HG02981 (cell line): ENCODE measurements at regions not wholly inside any gene's neighbourhood (a gene's known extent, or its start where the extent isn't known, plus 50 kb on each side); places are given as distances from the start of the nearest gene placed in this dataset.
"Not testable (repeated sequence)": the region's sequence is repeated elsewhere in the genome, so short reads cannot be mapped to it uniquely, and the experiment has no call there.

Experiments used
- ATAC-seq: cut with Tn5 transposase; IDR thresholded peaks from one replicate; pipeline ENCODE4 v1.9.1; 2021; ENCODE audit warnings: mild to moderate bottlenecking, moderate library complexity; ENCODE audit not compliant: unreplicated experiment

DNA sequence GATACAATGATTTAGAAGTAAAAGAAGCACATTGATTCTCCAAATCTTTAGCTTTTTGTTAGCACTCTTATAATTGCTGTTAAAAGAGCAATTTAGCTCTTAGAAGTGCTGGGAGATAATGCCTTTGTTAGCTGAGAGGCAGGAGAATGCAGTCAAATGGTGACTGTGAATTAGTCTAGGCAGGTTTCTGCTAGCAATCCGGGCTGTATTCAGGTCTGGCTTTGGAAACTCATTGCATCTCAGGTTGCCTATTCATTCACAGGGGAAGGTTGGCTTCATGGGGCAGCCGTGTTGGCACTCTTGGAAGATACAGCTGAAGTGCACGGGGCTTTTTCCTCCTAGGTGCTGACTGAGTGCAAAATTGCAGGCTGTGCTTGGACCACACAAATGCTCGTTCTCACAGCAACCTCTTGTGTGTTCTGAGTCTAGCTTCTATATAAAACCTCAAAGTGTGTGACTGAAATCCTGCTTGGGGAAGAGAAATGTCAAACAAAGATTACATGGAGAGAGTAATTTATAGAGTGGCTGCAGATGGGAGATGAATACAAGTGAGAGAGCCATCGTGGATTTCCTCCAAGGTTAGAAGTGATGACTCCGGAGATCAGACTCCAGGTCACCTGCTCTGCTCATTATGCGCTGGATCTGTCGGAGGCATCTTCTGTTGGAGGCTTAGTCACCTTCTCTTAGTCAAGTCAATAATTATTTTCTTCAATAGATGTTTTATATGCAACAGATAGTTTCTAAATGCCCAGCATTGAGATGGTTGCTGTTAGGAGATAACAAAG is 167.8 kb downstream of the PMAIP1 start:
- no peak for ATAC-seq

DNA sequence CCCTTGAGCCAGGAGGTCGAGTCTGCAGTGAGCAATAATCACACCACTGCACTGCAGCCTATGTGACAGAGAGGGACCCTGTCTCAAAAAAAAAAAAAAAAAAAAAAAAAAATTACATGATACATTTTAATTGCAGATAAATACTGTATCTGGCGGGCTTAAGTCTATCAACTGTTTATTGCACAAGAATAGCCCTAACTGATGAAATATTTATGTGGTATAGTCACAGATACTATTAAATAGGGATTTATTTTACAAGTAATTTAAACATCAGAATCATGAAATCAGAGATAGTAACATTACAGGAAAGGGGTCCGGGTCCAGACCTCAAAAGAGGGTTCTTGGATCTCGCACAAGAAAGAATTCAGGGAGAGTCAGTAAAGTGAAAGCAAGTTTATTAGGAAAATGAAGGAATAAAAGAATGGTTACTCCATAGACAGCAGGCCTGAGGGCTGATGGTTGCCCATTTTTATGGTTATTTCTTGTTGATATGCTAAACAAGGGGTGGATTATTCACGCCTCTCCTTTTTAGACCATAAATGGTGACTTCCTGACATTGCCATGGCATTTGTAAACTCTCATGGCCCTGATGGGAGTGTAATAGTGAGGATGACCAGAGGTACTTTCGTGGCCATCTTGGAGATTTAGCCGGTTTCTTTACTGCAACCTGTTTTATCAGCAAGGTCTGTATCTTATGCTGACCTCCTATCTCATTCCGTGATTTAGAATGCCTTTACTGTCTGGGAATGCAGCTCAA is 166.6 kb downstream of the PMAIP1 start:
- ATAC-seq = no peak

DNA sequence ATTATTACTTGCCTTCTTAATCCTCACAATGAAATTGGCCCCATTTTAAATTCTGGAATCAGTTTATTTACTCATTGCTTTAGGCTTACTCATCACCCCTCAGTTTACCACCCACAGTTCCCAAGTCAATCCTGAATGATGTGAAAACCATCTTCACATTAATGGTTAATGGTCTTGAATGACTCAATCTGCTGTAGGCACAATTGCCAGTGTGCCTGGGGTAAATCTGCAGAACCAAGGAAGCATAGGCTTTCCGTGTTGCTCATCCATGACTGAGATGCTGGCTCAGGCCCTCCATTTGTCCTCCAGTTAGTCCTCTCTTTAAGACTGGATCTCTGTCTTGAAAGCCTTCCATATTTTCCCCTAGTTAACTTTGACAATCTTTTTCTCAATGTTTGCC is 164.5 kb downstream of the PMAIP1 start:
- ATAC-seq = no peak

DNA sequence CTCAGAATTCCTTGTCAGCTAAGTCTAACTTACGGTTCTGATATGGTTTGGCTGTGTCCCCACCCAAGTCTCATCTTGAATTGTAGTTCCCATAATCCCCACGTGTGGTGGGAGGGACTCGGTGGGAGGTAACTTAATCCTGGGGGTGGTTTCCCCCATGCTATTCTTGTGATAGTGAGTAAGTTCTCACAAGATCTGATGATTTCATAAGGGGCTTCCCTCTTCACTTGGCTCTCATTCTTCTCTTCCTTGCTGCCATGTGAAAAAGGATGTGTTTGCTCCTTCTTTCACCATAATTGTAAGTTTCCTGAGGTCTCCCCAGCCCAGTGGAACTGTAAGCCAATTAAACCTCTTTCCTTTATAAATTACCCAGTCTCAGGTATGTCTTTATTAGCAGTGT is 163.0 kb downstream of the PMAIP1 start:
- not testable (repeated sequence) for ATAC-seq

DNA sequence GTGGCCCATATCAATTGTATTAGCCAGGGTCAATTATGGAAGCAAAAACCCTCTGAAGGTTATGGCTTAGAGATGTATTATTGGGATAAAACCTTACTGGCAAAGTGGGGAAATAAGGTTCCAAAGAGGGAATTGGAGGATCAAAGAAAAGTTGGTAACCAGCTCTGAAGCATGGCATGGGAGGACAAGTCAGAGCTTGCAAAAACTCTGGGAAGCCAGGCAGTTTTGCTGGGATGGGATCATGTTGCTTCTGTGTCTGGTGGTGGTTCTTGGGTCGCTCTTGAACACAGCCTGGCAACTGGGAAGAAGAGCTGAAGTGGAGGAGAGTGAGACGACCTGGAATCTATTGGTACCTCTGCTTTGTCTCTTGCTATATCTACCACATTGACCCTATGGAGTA is 162.6 kb downstream of the PMAIP1 start:
- ATAC-seq = no peak

DNA sequence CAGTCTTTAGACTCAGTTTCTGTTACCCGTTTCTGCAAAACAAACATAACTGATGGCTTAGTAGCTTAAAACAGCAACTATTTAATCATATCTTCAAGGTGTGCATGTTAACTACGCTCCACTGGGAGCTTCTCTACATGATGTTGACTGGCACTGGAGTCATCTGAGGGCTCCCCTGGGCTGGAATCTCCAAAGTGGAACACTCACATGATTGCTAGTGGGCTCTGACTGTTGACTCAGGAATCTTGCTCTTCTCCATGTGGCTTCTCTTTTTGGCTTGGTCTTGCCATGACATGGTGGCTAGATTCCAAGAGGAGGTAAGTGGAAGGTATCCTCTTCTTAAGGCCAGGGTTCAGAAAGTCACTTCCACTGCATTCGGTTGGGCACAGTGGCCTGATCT is 160.8 kb downstream of the PMAIP1 start:
- no peak for ATAC-seq

DNA sequence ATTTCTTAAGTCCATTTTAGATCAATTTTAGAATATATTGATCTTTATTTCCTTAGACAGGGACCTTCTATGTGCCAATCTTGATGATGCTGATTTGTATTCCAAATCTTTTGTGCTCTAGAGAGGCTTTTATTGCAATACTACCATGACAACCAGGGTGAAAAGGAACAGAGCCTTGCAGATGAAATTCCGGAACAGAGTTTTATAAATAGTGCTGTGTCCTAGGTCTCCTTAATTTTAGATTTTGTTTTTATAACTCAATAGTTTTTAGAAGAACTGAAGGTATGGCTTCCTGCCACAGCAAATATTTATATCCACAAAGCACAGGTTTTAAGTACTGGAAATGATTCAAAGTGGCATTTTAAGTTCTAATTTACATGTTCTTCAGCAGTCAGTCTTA is 160.2 kb downstream of the PMAIP1 start:
- no peak for ATAC-seq

DNA sequence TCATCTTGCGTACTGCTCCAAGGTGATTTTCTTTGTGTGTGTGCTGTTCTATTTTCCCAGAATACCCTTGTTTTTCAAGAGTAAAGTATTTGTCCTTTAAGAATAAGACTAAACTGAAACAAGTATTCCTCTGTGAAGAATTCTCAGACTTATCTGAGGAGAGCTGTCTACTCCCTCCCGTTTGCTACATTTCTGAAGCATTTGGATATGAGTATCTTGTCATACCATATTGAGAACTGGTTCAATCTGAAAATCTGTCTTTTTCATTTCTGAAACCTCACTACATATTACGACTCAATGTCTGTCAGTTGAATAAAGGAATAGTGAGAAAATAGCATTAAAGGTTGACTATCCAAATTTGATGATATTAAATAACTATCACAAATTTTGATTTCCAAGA is 159.4 kb downstream of the PMAIP1 start:
- no peak for ATAC-seq

DNA sequence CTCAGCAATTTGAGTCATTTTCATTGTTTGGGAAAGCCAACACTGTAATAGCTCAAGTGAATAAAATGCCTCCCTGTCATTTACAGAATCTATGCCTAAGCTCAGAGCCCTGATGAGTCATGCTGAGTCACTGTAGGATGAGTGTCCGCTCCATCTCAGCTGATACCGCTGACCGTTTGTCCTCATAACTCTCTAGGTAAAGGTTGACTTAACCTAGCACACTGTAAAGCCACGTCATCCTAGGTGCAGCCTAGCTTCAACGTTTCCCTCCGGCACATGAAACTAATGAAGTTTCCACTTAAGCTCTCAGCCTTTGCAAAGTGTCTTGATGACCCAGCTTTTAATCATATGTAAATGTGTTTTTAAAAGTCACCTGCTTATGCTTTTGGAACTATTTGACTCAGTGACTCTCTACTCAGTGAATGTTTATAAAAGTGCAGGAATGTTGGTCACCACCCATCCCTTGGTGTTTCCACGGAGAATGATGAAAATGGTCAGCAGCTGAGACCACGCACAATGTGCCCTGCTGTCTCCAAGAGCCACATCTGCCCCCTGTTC is 154.0 kb downstream of the PMAIP1 start:
- ATAC-seq = peak; percentile 61

DNA sequence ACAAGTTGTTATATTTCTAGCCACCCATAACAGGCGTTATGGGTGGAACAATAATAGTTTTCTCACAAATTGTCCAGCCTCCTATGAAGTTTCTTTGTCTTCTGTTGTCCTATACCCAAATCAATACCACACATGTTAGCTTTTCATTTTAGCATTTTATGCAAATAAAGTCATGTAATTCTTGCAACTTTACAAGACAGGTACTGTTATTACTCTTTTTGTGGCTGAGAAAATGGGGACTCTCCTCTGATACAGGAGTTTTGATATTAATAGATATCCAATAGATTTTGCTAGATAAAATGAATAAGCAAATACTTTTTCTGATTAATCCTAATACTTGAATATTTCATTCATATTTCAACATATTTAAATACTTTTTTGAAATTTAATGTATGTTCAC is 151.0 kb downstream of the PMAIP1 start:
- ATAC-seq = peak; percentile 47

DNA sequence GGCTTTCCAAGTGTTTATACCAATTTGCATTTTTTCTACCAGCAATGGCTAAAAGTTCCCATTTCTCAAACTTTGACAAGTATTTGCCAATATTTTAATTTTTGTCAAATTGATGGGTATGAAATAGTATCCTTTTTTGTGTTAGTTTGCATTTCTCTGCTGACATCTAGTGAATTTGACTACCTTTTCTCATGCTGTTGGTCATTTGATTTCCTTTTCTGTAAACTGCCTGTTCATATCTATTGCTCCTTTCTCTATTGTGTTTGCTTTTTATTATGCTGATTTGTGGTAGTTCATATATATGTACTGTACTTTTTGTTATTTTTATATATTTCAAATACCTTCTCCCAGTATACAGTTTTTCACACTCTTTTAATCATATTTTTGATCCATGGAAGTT is 149.4 kb downstream of the PMAIP1 start:
- ATAC-seq = no peak

DNA sequence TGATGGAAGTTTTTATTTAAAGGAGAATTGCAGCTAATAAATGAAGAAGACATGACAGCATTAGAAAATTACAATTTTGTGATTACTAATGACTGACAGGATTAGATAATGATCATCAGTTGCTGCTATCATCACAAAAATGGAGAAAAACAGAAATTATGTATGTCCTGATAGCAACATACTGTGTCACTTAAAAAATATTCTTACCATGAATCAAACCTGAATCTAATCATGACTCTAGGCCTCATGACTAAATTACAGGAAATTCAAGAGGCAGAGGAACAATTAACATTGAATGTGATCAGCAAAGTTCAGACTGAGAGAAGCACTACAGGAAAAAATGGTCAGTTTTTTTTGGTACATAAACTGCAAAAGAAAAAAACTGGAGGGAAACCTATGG is 147.8 kb downstream of the PMAIP1 start:
- no peak for ATAC-seq

DNA sequence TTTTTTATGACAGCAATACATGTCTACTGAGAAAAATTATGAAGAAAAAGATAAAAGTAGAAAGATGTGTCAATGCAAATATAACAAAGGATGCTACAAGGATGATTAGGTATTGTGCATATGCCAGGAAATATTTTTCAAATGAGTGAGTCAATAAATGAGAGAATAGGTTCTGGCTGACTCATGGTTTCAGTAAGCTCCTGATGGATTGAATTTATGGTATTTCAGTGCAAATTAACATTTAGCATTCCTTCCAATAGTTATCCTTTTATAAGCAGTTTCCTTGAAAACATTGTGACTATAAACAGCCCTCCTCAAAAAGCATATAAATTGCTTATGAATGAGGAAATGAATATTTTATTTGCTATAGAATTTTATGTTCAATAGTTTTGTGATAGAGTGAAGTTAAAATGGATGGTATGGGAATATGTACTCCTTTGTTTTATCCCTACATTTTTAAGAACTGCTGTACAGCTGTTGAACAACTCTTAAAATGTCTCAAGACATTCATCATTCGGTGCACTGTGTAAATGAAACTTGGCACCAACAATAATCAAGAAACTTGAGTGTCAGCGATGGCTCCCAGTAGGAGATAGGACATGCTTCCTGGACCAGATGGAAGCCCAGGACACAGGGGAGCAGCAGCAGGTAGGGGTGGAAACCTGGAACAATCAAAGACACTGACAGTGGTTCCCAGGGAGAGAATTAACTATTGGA is 144.7 kb downstream of the PMAIP1 start:
- no peak for ATAC-seq

DNA sequence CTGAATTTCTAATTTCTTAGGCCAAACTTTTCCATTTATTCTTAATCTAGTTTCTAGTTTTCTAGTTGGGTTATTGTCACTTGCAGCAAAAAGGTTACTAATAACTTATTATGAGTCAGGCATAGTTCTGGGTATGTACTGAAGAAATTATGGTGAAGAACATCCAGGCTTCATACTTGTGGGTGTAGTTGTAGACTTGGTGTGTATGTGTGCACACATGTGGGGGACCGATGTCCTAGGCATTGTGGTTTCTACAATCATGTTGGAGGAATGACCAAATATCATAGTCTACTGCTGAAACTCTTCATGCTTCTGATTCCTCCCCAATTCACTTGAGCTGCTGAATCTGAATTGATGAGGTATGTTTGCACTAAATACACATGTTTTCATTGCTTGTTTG is 141.2 kb downstream of the PMAIP1 start:
- ATAC-seq = no peak

DNA sequence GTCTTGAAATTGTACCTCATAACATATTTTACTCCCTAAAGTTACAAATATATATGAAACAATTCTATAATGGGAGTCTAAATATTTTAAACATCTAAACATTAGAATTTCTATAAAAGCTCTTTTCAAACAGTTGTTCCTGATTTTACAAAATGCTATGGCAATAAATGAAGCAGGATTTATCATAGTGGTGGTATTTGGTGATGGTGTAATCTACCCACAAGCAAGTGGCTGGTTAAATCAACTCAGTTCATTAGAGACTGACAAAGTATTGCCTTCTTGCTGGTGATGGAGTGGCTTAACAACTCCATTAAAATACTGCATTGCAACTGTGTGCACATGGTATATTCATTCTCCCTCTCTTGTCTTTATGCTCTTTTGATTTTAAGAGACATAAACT is 138.9 kb downstream of the PMAIP1 start:
- ATAC-seq = no peak

DNA sequence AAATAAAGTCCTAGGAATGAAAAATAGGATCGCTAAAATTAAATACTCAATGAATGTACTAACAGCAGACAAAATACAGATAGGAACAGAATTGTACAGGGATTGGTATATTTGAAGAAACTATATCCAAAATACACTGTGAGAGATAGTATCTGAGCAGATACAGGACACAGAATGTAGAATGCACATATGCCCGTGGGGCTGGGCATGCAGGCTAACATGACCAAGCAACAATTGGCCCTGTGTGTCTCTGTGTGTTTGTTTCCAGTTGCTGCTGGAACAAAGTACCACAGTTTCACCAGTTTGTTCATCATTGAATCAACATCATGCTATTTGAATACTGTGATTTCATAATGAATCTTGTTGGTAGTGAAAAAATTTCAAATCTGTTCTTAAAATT is 127.6 kb downstream of the PMAIP1 start:
- ATAC-seq = no peak

DNA sequence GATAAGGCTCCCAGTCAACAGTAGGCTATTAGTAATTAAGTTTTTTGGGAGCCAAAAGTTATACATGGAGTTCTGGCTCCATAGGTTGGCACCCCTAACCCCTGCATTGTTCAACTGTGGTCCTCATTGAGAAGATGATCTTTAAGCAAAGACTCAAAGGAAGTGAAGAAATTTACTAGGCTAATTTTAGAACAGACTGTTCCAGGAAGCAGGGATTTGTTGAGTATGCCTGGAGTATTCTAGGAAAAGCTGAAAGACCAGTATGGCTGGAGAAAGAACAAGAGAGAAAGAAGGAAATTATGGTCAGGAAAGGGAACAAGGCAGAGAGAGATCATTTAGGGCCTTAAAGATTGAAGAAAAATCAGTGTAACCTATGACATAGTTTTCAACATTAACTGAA is 125.1 kb downstream of the PMAIP1 start:
- ATAC-seq = no peak

DNA sequence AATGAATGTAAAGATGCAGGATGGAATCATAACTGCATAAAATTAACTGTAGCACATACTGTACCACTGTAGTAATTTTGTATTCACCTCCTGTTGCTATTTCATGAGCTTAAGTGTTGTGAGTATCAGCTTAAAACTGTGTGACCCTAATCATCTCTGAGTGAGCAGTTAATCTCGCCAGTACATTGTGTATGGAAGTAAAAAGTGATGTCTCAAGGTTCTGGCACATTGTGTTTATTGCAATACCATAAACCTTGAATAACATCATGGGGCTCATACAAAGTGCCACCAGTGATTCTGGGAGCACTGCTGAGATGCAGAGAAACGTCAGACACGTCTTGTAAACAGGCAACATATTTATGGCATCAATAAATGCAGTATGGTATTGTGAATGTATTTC is 124.5 kb downstream of the PMAIP1 start:
- ATAC-seq = no peak

DNA sequence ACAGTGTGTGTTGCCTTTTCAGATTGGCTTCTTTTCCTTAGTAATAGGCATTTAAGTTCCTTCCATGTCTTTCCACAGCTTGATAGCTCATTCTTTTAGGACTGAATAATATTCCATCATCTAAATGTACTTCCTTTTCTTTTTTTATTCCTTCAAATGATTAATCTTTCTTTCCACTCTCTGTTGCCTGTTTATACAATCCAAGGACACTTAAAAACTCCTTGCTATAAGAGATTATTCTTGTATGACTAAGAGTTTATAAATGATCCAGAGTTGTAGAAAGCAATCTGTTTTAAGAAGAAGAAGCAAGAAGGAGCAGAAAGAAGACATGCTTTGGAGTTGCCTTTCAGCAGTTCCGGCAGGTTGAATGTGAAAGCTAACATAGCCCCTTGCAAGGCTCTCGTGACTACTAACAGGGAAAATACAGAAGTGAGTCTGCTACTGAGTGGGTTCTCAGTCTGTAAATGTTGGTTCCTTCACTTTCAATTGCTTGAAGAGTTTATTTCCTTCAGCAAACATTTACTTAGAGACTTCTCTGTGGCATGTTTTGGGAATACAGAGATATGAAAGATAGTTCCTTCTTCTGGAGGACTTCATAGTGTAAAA is 123.0 kb downstream of the PMAIP1 start:
- ATAC-seq = no peak

DNA sequence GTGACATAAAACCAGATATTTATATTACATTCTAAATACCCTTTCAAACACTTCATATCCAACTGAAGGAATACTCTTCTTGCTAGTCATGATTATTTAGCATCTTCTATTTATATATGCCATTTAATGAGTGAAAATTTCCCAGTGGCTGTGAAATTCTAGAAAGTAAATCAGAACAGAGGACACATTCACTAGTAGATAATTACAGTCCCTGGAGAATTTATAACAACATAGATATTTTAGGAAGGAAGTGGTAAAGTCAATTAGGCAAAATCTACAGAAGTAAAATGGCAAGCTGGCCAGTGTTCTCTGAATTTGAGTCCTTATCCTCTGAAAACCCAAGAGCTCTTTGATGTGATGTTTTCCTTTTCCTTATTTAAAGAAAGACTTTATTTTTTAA is 121.8 kb downstream of the PMAIP1 start:
- no peak for ATAC-seq
